IMR-90 (cell line): ENCODE measurements at regions not wholly inside any gene's neighbourhood (a gene's known extent, or its start where the extent isn't known, plus 50 kb on each side); places are given as distances from the start of the nearest gene placed in this dataset.

Source experiments
- CHD1 ChIP-seq: IDR thresholded peaks from 2 replicates; pipeline ENCODE4 v1.6.1; 2012; ENCODE audit warnings: low read depth, low read length, improper control_type of control experiment
- CTCF ChIP-seq: conservative IDR thresholded peaks from 2 replicates; pipeline ENCODE4 v1.5.1; 2012; ENCODE audit warnings: mild to moderate bottlenecking, low read depth, low read length, improper control_type of control experiment
- ELK1 ChIP-seq: fragments of 150-350 bp; IDR thresholded peaks from 2 replicates; pipeline ENCODE4 v1.6.1; 2016; ENCODE audit warnings: low read depth, mild to moderate bottlenecking, low read length, moderate library complexity, borderline replicate concordance
- FOS ChIP-seq: fragments of 150-350 bp; IDR thresholded peaks from 2 replicates; pipeline ENCODE4 v1.6.1; 2016; ENCODE audit warnings: low read depth, low read length
- MXI1 ChIP-seq: IDR thresholded peaks from 2 replicates; pipeline ENCODE4 v1.6.1; 2012; ENCODE audit warnings: low read depth, mild to moderate bottlenecking, low read length, moderate library complexity, borderline replicate concordance
- POLR2A ChIP-seq: IDR thresholded peaks from 2 replicates; pipeline ENCODE4 v1.6.1; 2012; ENCODE audit warnings: mild to moderate bottlenecking, low read depth, low read length
- RCOR1 ChIP-seq: IDR thresholded peaks from 2 replicates; pipeline ENCODE4 v1.6.1; 2012; ENCODE audit warnings: mild to moderate bottlenecking, low read length, improper control_type of control experiment; ENCODE audit not compliant: insufficient replicate concordance
- RFX5 ChIP-seq: IDR thresholded peaks from 2 replicates; pipeline ENCODE4 v1.8.0; 2012; ENCODE audit warnings: low read depth, mild to moderate bottlenecking, low read length, moderate library complexity
- USF2 ChIP-seq: fragments of 150-350 bp; IDR thresholded peaks from 2 replicates; pipeline ENCODE4 v1.6.1; 2017; ENCODE audit warnings: mild to moderate bottlenecking, antibody characterized with exemption, low read length, low read depth

GRCh38 chr11:86141727-86142126, 72.8 kb upstream of the PICALM start:
- TF ChIP-seq CTCF (no peak), POLR2A (no peak), ELK1 (no peak), USF2 (no peak), FOS (no peak), RCOR1 (no peak), RFX5 (no peak), CHD1 (no peak), MXI1 (no peak)
